ENCODE measurements at regions not wholly inside any gene's neighbourhood (a gene's known extent, or its start where the extent isn't known, plus 50 kb on each side); places are given as distances from the start of the nearest gene placed in this dataset.

DNA sequence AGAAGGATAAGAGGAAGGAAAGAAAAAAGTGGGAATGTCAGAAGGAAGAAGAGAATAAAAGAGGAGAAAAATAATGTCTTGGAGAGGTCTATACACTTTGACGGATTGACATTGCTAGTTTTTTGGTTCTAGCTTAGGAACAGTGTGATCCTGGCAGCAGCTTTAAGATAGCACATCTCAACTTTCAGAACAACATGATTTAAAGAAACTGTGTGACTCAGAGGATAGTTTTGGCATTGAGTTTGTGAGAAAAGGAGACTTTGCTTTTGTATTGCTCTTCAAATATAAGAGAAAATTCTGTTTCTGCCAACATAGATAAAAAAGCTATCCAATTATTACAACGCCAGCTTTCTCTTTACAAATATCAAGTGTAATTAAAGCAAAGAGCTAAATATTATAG is 260.7 kb upstream of the ARRDC3 start:
- H3F3A ChIP-seq (ENCODE audit: insufficient read depth, low read length, poor library complexity, severe bottlenecking): no peaks in the 10 kb centered on the region
- no peaks in the 10 kb centered on the region for H3K9me2 ChIP-seq (ENCODE audit: insufficient read depth, low read length)
- no peaks in the 10 kb centered on the region for H3K9me3 ChIP-seq (ENCODE audit: low read length)
- no peak overlapping the region for H2AFZ ChIP-seq (ENCODE audit: low read depth, low read length)
- no peak overlapping the region for H3K27ac ChIP-seq (ENCODE audit: low read length)
- TF ChIP-seq EP300 (conservative IDR thresholded peaks at IDR 0.05; ENCODE audit: poor library complexity, severe bottlenecking) (no peak), MXI1 (conservative IDR thresholded peaks at IDR 0.05; ENCODE audit: poor library complexity, severe bottlenecking) (no peak), TAF1 (IDR thresholded peaks at IDR 0.05; ENCODE audit: low read depth) (no peak), RAD21 (conservative IDR thresholded peaks at IDR 0.05) (no peak), EZH2 (IDR thresholded peaks at IDR 0.05; ENCODE audit: borderline replicate concordance, insufficient read depth, low read length, poor library complexity, severe bottlenecking) (no peak), POLR2AphosphoS5 (IDR thresholded peaks at IDR 0.05) (no peak), SMC3 (conservative IDR thresholded peaks at IDR 0.05; ENCODE audit: poor library complexity) (no peak)
- TF ChIP-seq, protein P1, sequence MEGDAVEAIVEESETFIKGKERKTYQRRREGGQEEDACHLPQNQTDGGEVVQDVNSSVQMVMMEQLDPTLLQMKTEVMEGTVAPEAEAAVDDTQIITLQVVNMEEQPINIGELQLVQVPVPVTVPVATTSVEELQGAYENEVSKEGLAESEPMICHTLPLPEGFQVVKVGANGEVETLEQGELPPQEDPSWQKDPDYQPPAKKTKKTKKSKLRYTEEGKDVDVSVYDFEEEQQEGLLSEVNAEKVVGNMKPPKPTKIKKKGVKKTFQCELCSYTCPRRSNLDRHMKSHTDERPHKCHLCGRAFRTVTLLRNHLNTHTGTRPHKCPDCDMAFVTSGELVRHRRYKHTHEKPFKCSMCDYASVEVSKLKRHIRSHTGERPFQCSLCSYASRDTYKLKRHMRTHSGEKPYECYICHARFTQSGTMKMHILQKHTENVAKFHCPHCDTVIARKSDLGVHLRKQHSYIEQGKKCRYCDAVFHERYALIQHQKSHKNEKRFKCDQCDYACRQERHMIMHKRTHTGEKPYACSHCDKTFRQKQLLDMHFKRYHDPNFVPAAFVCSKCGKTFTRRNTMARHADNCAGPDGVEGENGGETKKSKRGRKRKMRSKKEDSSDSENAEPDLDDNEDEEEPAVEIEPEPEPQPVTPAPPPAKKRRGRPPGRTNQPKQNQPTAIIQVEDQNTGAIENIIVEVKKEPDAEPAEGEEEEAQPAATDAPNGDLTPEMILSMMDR (IDR thresholded peaks at IDR 0.05; ENCODE audit: poor library complexity, severe bottlenecking): no peak
- TF ChIP-seq, protein P2, sequence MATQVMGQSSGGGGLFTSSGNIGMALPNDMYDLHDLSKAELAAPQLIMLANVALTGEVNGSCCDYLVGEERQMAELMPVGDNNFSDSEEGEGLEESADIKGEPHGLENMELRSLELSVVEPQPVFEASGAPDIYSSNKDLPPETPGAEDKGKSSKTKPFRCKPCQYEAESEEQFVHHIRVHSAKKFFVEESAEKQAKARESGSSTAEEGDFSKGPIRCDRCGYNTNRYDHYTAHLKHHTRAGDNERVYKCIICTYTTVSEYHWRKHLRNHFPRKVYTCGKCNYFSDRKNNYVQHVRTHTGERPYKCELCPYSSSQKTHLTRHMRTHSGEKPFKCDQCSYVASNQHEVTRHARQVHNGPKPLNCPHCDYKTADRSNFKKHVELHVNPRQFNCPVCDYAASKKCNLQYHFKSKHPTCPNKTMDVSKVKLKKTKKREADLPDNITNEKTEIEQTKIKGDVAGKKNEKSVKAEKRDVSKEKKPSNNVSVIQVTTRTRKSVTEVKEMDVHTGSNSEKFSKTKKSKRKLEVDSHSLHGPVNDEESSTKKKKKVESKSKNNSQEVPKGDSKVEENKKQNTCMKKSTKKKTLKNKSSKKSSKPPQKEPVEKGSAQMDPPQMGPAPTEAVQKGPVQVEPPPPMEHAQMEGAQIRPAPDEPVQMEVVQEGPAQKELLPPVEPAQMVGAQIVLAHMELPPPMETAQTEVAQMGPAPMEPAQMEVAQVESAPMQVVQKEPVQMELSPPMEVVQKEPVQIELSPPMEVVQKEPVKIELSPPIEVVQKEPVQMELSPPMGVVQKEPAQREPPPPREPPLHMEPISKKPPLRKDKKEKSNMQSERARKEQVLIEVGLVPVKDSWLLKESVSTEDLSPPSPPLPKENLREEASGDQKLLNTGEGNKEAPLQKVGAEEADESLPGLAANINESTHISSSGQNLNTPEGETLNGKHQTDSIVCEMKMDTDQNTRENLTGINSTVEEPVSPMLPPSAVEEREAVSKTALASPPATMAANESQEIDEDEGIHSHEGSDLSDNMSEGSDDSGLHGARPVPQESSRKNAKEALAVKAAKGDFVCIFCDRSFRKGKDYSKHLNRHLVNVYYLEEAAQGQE (IDR thresholded peaks at IDR 0.05; ENCODE audit: borderline replicate concordance): no peak
- no peaks in the 10 kb centered on the region for H3K27me3 ChIP-seq (ENCODE audit: insufficient read depth, low read depth, low read length)
- no peak overlapping the region for H3K4me3 ChIP-seq (ENCODE audit: low read length)
- H4K20me1 ChIP-seq (ENCODE audit: insufficient read depth): no peaks in the 10 kb centered on the region
- H3K36me3 ChIP-seq (ENCODE audit: insufficient read depth, low read length): no peaks in the 10 kb centered on the region
- H3K9ac ChIP-seq (ENCODE audit: low read length): no peak overlapping the region
- no peaks in the 10 kb centered on the region for H3K79me2 ChIP-seq (replicated peaks; ENCODE audit: insufficient read depth, low read length)
- H3K4me2 ChIP-seq (ENCODE audit: low read length): no peak overlapping the region

DNA sequence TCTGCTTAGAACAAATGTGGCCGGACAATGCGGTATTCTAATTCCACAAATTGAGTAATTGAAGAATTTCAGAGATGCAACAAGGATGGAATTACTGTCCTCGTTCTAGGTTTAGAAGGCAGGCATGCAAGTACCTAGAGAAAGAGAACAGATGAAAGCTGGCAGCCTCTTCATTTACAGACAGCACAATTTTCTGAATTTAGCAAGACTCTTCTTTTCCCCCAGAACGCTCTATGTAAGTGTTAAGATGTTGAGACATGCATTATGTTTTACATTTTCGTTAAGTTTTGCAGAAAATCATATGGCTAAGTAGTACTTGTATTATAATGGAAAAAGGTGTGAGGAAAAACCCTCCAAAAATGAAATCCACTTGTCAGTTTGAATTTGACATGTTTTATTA is 259.5 kb upstream of the ARRDC3 start:
- Histone ChIP-seq H3K27me3 (ENCODE audit: insufficient read depth, low read depth, low read length) (no peaks in the 10 kb centered on the region), H3K4me2 (ENCODE audit: low read length) (no peak overlapping the region), H3K27ac (ENCODE audit: low read length) (no peak overlapping the region), H3K36me3 (ENCODE audit: insufficient read depth, low read length) (no peaks in the 10 kb centered on the region), H3K9me2 (ENCODE audit: insufficient read depth, low read length) (no peaks in the 10 kb centered on the region), H3F3A (ENCODE audit: insufficient read depth, low read length, poor library complexity, severe bottlenecking) (no peaks in the 10 kb centered on the region), H3K4me3 (ENCODE audit: low read length) (no peak overlapping the region), H3K9me3 (ENCODE audit: low read length) (no peaks in the 10 kb centered on the region), H4K20me1 (ENCODE audit: insufficient read depth) (no peaks in the 10 kb centered on the region), H3K9ac (ENCODE audit: low read length) (no peak overlapping the region), H3K79me2 (replicated peaks; ENCODE audit: insufficient read depth, low read length) (no peaks in the 10 kb centered on the region), H2AFZ (ENCODE audit: low read depth, low read length) (no peak overlapping the region)
- no peak for TF ChIP-seq MXI1 (conservative IDR thresholded peaks at IDR 0.05; ENCODE audit: poor library complexity, severe bottlenecking)
- TF ChIP-seq POLR2AphosphoS5 (IDR thresholded peaks at IDR 0.05): no peak
- TF ChIP-seq, protein P1 (IDR thresholded peaks at IDR 0.05; ENCODE audit: poor library complexity, severe bottlenecking): no peak
- TF ChIP-seq EZH2 (IDR thresholded peaks at IDR 0.05; ENCODE audit: borderline replicate concordance, insufficient read depth, low read length, poor library complexity, severe bottlenecking): no peak
- TF ChIP-seq, protein P2 (IDR thresholded peaks at IDR 0.05; ENCODE audit: borderline replicate concordance): no peak
- no peak for TF ChIP-seq TAF1 (IDR thresholded peaks at IDR 0.05; ENCODE audit: low read depth)
- no peak for TF ChIP-seq EP300 (conservative IDR thresholded peaks at IDR 0.05; ENCODE audit: poor library complexity, severe bottlenecking)
- TF ChIP-seq SMC3 (conservative IDR thresholded peaks at IDR 0.05; ENCODE audit: poor library complexity): no peak
- TF ChIP-seq RAD21 (conservative IDR thresholded peaks at IDR 0.05): no peak
